Nephron progenitor cell (in vitro differentiated cells): ENCODE measurements at regions not wholly inside any gene's neighbourhood (a gene's known extent, or its start where the extent isn't known, plus 50 kb on each side); places are given as distances from the start of the nearest gene placed in this dataset.
A peak's percentile ranks its signal among the peaks of the same experiment; 100 is the strongest.
"Not testable (repeated sequence)": the region's sequence is repeated elsewhere in the genome, so short reads cannot be mapped to it uniquely, and the experiment has no call there.

Source experiments
- DNase-seq: peaks from one replicate; pipeline ENCODE4 v3.0.0; 2021
- H3K27ac Mint-ChIP-seq: 2 replicates; pipeline ENCODE4 v1.8.0; 2021; ENCODE audit warnings: mild to moderate bottlenecking, moderate library complexity, mixed read lengths
- H3K27me3 Mint-ChIP-seq: 2 replicates; pipeline ENCODE4 v1.8.0; 2021; ENCODE audit warnings: mild to moderate bottlenecking, low read depth, mixed read lengths; ENCODE audit not compliant: poor library complexity
- H3K36me3 Mint-ChIP-seq: 2 replicates; pipeline ENCODE4 v1.8.0; 2021; ENCODE audit warnings: low read depth, mixed read lengths
- H3K4me1 Mint-ChIP-seq: 2 replicates; pipeline ENCODE4 v1.8.0; 2021; ENCODE audit warnings: mixed read lengths
- H3K4me3 Mint-ChIP-seq: 2 replicates; pipeline ENCODE4 v1.8.0; 2021; ENCODE audit warnings: mild to moderate bottlenecking, moderate library complexity, mixed read lengths
- H3K9me3 Mint-ChIP-seq: 2 replicates; pipeline ENCODE4 v1.8.0; 2021; ENCODE audit warnings: mild to moderate bottlenecking, moderate library complexity, mixed read lengths
- CTCF ChIP-seq: fragments of 200-600 bp; sonication (generic); IDR thresholded peaks from 2 replicates; pipeline ENCODE4 v1.5.0; 2021; ENCODE audit warnings: antibody characterized with exemption

GRCh38 chr22:44646141-44646540 is 55.9 kb upstream of the PRR5 start:
- H3K27me3 Mint-ChIP-seq = peaks cover 22% of the 10 kb centered on the region
- no peak for TF ChIP-seq CTCF
- no peaks in the 10 kb centered on the region for H3K36me3 Mint-ChIP-seq
- no peak overlapping the region for H3K27ac Mint-ChIP-seq
- H3K4me3 Mint-ChIP-seq = no peak overlapping the region
- DNase-seq = no peak
- peaks cover 9% of the 10 kb centered on the region for H3K9me3 Mint-ChIP-seq
- H3K4me1 Mint-ChIP-seq = peaks cover 32% of the 10 kb centered on the region

- Mint-ChIP-seq H3K4me1 (peaks cover 32% of the 10 kb centered on the region), H3K4me3 (peak overlapping the region; percentile 4), H3K27ac (peak overlapping the region; percentile 91), H3K9me3 (peaks cover 9% of the 10 kb centered on the region), H3K27me3 (peaks cover 27% of the 10 kb centered on the region), H3K36me3 (no peaks in the 10 kb centered on the region)
- TF ChIP-seq CTCF = no peak
- no peak for DNase-seq
These were observed 56.5 kb upstream of the PRR5 start for GRCh38 chr22:44645531-44645930.

- H3K4me1 Mint-ChIP-seq = peaks cover 32% of the 10 kb centered on the region
- DNase-seq = no peak
- H3K4me3 Mint-ChIP-seq = no peak overlapping the region
- TF ChIP-seq CTCF = no peak
- no peaks in the 10 kb centered on the region for H3K36me3 Mint-ChIP-seq
- H3K27ac Mint-ChIP-seq = peak overlapping the region; percentile 91
- H3K27me3 Mint-ChIP-seq = peaks cover 24% of the 10 kb centered on the region
- peaks cover 9% of the 10 kb centered on the region for H3K9me3 Mint-ChIP-seq
These were observed 56.9 kb upstream of the PRR5 start for GRCh38 chr22:44645083-44645482.

GRCh38 chr22:44643526-44644101 is 58.4 kb upstream of the PRR5 start:
- not testable (repeated sequence) for H3K4me3 Mint-ChIP-seq, H3K27ac Mint-ChIP-seq, H3K9me3 Mint-ChIP-seq, H3K36me3 Mint-ChIP-seq, DNase-seq
- peaks cover 35% of the 10 kb centered on the region for H3K4me1 Mint-ChIP-seq
- peaks cover 18% of the 10 kb centered on the region for H3K27me3 Mint-ChIP-seq

GRCh38 chr22:44642096-44642644 is 59.8 kb upstream of the PRR5 start:
- no peak for DNase-seq
- Mint-ChIP-seq H3K4me3 (no peak overlapping the region), H3K27me3 (peaks cover 20% of the 10 kb centered on the region), H3K27ac (no peak overlapping the region), H3K9me3 (peaks cover 9% of the 10 kb centered on the region), H3K4me1 (peaks cover 25% of the 10 kb centered on the region), H3K36me3 (no peaks in the 10 kb centered on the region)
- no peak for TF ChIP-seq CTCF

- H3K36me3 Mint-ChIP-seq = no peaks in the 10 kb centered on the region
- no peak overlapping the region for H3K4me3 Mint-ChIP-seq
These were observed 61.3 kb upstream of the PRR5 start for GRCh38 chr22:44640618-44641155.

More at GRCh38 chr22:44640618-44641155, 61.3 kb upstream of the PRR5 start:
- Mint-ChIP-seq H3K27me3 (peaks cover 32% of the 10 kb centered on the region), H3K27ac (no peak overlapping the region), H3K4me1 (peaks cover 21% of the 10 kb centered on the region), H3K9me3 (peaks cover 9% of the 10 kb centered on the region)
- TF ChIP-seq CTCF = no peak
- no peak for DNase-seq
